ENCODE measurements at regions not wholly inside any gene's neighbourhood (a gene's known extent, or its start where the extent isn't known, plus 50 kb on each side); places are given as distances from the start of the nearest gene placed in this dataset.

DNA sequence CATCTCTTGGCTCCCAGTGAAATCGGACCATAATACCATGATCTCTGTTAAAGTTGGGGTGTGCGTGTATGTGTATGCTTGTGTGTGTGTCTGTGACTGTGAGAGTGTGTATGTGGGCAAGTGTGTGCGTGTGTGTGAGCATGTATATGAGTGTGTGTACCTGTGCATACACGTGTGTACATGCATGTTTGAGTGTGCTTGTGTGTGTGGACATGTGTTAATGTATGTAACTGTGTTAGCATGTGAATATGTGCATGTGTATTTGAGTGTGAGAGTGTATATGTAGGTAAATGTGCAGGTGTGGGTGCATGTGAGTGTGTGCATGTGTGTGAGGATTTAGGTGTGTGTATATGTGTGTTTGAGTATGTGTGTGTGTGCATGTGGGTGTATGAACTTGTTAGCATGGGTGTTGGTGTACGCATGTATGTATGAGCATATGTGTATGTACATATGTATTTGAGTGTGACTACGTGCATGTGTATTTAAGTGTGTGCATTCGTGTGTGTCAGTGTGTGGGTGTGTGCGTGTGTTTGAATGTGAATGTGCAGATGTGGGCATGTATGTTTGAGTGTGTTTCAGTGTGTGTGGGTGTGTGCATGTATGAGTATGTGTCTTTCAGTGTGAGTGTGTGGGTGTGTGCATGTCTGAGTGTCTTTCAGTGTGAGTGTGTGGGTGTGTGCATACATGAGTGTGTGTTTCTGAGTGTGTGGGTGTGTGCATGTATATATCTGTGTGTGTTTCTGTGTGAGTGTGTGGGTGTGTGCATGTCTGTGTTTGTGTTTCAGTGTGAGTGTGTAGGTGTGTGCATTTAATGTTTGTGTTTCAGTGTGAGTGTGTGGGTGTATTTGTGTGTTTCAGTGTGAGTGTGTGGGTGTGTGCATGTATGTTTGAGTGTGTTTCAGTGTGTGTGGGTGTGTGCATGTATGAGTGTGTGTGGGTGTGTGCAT, 183.2 kb downstream of the SOX9 start:
- no peak for DNase-seq

DNA sequence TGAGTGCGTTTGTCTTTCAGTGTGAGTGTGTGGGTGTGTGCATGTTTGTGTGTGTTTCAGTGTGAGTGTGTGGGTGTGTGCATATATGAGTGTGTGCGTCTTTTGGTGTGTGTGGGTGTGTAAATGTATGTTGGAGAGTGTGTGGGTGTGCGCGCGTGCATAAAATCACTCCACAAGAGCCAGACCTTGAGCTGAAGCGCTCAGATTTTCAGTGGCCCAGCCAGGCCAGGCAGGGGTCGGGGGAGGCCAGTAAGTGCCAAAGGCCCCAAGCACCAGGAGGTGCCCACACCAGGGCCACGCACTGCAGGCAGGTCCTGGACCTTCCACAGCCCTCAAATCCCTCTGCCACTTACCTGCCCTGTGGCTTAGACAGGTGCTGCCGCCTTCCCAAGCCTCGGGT, 184.0 kb downstream of the SOX9 start:
- DNase-seq: no peak

DNA sequence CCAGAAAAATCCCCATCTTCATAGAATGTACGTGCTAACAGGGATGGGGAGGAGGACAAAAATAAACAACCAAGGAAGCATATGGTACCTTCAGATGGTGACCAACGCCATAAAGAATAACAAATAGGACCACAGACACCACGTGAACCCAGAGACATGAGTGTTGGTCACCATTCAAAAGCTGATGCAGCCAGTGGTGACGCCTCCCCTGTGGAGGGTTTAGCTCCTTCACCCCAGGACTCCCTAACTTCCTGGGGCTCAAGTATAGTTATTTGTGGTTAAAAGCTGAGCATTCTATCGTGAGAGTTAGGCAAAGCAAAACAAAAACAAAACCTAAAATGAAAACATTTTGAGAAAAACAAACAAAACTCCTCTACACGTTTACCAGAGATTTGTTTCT, 184.7 kb downstream of the SOX9 start:
- DNase-seq: no peak

DNA sequence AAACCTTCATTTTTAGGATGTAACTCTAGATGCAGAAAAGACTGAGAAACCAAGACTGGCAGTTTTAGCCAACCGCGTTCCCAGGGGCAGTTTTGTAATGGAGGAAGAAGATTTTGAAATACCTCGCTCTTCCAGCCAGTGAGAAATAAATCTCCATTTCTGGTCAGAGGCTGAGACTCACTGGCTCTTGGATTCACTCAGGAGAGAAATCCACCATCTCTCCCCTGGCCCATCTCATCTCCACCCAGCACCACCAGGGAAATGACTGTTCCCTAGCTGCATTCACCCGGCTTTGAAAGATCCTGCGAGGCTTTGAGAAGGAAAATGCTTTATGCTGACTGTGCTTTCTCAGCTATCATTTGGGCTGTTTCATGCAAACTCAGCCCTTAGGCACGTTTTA, 185.2 kb downstream of the SOX9 start:
- no peak for DNase-seq

DNA sequence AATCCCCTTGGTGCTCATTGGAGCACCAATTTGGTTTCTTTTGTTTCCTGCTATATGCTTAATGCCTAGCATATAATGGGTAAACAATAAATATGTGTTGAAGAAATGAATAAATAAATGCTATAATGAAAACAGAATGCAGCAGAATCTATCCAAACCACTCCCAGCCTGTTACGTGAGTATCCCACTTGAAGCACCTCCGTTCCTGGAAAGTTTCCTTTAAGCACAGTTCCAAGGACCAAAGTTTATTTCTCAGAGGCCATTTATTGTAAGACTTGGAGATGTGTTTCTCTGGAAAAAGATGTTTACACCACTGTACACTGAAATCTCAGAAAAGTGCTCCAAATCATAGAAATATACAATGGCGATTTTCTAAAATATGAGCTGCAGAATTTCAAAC, 187.0 kb downstream of the SOX9 start:
- no peak for DNase-seq

DNA sequence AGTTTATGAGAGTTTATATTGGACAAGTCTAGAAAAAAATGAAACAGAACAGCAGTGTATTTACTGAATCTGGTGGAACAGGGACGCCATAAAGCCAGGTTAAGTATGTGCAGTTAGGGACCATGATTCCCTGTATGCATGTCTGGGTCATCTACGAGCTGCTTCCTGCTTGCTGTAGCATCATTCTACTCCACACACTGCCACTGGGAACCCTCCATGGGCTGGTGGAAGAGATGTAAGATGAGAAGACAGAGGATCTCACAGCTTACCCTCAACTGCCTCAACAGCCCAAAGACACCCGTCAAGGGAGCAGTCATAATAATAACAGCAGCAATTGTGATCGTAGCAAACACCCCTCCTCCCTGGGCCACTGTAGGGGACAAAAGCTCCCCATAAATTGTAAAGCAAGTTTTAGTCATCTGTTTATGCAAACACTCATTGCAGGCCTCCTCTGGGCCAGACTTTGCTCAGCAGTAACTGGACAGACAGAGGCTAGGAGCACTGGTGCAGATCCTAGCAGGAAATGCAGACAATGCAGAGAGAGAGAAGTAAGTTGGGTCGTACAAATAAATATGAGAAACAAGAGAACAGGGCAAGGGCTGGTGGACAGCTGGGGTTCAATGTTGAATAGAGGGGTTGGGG, 188.0 kb downstream of the SOX9 start:
- no peak for DNase-seq

DNA sequence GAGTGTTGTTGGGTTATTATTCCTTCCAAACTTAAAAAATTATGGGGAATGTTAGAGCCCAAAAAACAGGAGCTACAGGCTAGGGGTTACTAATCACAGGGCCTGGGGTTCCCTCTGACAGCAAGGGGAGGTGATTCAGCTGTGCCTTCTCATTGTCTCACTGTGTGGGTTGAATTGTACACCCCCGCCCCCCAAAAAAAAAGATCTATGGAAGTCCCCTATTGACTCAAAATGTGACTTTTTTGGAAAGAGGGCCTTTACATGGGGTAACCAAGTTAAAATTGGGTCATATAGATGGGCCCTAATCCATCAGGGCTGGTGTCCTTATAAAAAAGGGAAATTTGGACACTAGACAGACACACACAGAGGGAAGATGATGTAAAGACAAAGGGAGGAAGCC, 190.2 kb downstream of the SOX9 start:
- DNase-seq: no peak

DNA sequence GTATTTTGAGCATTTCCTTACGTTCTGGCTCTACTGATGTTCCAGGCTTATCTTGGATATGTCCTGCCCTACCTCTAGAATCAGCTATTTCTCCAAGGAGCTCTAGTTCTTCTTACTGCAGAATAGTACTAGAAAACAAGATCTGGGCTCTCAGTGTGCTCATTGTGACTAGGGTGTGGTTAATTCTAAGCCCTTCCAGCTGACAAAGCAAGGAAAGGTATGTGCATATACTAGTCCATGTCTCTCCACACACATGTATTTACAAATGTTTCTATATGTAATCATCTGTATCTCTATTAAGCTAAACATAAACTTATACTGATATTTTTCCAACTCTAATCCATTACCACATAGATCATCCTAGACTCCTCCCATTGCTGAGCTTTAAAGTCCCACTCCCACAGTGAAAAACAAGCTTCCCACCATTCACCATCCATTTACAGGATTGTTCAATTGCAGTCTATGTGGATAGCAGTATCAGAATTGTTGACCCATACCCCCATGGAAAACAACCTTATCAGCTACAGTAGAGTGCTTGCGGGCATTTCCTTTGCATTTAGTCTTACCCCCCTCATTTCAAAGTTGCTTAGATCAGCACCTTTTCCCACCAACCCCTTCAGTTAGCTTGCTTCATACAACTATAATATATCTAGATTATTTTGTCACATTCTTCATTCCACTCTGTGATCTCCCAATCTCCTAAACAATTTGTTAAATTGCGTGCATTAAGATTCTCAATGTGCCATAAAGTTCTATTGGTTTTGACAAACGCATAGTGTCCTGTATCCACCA, 194.5 kb downstream of the SOX9 start:
- DNase-seq: no peak

DNA sequence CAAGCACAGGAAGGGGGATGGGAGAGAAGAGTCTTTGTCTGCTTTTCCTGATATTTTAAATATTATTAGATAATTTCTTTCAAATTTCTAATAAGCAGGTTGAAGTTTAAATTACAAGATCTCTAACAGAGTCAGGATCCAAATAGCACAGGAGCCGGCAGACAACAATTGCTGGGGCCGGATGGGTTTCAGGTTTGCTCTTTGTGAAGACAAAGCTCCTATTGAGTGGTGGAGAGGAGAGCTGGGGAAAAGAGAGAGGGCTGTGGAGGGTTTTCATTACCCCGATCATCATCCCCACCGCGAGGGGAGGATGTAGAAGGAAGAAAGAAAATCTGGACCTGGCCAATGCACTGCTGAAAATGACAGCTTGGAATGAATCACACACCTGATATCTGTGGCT, 197.3 kb downstream of the SOX9 start:
- DNase-seq: no peak

DNA sequence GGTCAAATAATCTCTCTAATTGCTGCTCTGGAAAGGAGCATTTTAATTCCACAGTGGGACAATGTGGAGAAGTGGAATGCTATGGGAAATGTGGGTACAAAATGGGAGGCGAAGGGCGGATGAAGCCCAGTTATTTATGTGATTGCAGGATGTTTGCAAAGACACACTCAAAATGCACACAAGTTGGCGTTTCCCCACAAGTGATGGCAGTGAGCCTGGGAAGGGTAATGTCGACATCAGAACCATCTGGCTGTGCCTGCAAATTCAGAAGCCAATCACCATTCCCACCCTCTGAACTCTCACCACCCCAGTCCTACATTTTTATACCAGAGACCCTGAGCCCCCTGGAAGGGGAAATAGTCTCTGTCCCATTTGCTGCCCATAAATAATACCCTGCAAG, 201.1 kb downstream of the SOX9 start:
- DNase-seq: no peak

DNA sequence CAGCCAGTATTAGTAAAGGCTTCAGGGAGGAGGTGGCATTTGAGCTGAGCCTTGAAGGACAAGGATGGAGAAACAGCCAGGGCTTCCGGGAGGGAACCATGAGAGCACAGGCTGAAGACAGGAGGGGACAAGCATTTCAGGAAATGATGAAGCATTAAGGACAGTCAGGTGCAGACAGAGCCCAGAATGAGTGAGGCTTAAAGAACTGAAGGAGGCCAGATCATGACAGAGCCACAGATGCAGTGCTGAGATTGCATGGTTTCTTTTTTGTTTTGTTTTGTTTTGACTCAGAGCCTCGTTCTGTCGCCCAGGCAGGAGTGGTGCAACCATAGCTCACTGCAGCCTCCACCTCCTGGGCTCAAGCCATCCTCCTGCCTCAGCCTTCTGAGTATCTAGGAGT, 211.5 kb downstream of the SOX9 start:
- DNase-seq: no peak

DNA sequence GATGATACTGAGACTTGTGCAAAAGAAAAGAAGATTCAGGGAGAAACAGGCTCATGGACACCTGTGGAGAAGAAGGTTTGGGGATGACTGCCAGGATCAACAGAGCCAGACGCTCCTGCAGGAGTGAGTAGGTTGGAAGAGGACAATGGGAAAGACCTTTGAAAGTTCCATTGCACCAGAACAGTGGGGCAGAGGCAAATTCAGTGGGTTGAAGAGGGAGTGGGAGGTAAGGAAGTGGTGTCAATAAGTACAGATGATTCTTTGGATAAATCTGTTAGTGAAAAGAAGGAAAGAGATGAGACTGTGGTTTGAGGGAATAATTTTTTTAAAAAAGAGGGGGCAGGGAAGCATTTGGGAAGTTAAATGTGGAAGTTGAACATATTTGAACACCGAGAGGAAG, 212.8 kb downstream of the SOX9 start:
- no peak for DNase-seq

DNA sequence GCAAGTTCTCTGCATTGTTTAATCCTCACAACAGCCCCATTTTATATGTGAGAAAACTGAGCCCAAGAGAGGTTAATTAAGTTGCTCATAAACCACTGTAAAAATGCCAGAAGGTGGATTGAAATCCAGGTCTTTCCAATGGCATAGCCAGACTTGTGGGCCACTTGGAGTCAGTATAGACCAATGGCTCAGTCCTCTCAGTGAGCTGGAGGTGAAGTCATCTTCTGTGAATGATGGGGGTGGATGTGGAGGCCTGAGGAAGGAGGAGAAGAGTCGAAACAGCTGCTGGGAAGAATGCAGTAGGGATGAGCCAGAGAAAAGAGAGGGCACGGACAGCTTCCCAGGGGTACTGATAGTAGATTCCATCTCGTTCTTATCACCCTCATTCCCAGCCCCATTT, 213.4 kb downstream of the SOX9 start:
- no peak for DNase-seq

DNA sequence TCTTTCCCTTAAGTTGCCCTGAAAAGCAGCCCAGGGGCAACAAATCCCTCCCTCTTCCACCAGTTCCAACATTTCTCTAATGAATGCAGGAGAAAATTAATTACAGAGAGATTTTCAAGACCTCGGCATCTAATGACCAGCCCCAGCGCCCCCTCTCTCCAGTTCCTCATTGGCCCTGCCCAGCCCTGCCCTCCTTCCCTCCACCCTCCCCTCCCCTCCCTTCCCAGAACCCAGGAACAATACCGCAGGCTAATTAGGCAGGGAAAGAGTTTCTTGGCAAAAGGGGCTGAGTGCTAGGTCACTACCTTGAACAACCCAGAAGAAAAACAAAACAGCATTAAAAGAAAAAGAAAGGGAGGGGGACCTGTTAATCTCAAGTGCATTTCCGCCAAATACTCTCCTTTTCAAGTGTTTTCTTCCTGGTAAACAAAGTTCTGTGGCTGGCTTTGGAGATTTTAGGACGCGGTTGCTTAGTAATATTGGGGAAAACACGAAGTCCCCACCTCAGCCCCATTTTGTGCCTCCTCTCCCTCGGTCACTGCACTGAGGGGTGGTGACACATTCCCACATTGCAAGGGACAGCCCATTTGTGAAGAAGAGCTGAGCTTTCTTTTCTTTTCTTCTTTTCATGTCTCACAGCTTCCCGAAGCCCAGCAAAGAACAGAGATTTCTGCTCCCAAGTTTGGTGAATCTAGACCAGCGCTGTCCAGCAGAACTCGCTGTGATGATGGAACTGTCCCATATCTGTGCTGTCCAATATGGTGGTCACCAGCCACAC, 215.4 kb downstream of the SOX9 start:
- DNase-seq: peak; percentile 23

DNA sequence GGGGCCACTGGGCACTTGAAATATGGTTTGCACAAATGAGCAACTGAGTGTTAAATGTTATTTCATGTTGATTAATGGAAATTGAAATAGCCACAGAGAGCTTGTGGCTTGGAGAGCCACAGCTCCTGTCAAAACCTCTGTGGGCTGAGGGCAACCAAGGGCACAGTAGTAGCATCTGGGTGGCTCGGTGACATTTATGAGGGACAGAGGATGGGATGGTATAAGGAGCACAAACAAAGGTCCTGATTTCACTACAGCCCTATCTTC, 215.9 kb downstream of the SOX9 start:
- DNase-seq: no peak

DNA sequence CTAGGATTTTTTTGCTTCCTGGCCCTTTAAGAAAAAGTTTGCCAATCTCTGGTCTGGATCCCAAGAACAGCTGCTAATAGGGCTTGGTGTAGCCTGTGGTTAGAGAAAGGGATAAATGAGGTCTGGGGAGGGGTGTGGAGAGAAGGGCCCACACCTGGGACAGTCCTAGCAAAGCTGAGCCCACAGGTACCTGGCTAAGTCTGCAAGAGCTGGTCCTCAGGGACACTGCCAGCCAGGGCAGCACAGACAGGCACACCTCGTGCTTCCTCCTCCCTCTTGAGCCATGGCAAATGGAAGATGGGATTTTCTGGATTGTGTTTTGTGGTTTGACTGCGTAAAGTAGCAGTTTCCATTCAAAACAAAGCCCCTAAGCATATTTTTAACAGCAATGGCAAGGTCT, 217.5 kb downstream of the SOX9 start:
- no peak for DNase-seq

DNA sequence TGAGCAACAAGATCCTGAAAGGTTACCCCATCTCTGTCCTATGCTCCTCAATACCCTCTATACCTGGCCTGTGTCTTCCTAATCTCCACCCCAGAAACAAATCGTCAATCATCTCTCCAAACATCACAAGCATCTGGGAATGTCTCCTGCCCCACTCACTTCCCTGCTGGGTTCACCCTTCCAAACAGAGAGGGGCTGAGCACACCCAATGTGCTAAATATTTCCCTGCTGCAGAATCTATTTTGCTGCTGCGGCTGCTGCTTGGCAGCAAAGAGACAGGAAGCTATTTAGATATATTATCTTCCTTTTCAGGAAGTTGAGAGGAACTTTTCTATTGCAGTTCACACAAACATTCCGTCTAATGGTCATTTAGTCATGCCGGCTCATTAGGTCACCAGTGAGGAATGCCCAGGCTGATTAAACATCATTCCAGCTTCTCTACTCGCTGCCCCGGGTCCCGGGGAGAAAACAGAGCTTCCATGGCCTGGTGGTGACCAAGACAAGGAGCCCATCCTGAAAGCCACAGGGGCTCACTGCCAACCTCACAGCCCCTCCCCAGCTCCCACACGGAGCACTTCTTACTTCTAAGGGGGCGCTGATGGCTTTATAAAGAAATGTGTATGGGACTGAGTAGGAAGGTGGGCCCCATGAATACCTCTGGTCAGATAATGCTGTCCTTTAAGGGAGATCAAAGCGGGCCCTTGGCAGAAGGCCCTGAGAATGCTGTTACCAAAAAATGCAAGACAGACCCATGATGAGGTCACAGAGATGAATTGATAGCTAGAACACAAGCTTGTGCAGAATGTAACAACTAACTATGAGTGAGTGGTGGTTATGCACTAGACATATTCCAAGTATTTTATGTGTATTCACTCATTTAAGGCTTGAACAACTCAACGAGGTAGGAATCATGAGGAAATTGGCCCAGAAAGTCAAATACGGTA, 218.3 kb downstream of the SOX9 start:
- no peak for DNase-seq

DNA sequence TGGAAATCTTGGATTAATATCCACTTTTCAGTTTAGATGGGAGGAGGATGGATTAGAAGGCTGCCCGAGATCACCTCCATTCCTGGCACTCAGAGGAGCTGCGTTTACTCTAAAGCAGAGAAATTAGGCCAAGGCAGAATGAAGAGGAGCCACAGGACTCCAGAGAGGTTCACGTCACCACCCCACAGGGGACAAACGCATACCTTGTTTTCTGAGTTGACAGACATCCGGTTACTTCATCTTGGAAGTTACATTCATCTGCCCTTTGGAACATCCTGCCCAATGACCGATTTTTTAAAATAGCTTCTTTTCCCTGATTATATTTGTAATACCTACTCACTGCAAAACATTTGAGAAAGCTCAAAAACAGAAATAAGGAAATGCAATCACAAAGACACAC, 220.0 kb downstream of the SOX9 start:
- no peak for DNase-seq

DNA sequence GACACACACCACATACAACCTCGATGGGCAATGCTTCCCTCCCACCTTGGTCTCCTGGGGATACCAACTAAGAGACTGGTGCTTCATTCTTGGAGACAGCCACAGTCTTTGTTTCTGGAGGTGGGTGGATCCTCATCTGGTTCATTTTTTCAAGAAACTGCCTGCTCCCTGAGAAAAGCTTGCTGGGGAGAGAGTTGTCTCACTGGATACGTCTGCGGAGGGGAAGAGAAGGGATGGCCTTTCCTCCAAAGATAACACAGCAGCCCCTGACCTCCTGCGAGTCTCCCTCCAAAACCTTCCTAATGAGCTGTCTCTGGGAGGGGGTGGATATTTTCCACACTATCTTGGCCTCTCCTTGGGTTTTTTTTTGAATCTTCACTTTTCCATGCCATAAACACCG, 221.2 kb downstream of the SOX9 start:
- DNase-seq: no peak

DNA sequence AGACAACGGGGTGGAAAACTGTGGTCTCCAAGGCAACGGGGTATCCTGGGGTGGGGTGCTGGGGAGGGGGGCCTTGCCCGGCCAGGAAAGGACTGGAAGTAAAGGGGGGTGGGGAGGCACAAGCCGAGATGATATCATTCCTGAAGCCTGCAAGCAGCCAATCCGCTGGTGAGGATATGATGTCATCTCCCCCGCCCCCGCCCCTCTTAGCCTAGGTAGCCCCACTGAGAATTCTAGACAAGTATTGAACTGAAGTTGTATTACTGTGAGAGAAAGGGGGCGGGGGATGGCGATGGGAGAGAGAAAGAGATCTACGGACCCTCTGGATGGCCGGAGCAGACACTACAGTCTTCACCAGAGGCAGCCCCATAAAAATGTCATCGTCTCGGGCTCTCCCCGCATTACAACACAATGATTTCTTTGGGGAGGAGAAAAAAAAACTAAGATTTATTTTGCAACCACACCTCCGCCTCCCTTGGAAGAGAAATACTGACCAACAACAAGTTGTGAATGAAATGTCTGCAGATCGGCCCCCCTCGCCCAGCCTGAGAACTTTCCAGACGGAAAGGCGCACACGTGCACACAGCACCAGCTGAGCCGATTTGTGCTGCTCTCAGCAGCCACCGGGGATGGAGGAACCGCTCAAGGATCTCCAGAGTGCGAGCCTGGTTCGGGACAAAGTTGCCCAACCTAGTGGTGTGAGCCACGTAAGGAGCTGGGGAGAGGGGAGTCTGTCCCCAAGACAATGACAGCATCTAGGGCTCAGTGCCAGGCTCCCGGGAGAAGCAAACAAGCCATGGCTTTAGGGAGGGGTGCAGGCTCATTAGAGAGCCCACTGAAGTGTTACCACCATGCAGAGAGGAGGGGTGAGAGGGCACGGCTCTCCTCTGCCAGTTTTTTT, 222.1 kb downstream of the SOX9 start:
- no peak for DNase-seq

DNA sequence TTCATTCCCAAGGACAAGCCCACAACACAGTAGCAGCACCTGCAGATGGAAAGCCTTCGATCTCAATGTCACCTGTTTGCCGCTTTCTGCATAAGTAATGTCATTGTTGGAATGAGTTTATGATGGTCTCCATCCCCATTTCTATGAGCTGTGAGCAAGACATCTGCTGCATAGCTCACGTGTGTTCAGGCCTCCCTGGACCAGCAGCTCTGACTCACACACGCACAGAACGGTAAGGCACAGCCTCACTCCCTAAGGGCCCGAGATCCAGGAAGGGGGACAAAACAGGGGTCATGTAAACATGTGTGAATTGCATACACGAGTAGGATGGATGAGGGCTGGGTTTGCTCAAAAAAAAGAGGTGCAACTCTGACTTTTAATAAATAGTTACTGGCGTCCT, 223.1 kb downstream of the SOX9 start:
- DNase-seq: no peak

Data from NCI-H2029 treated with DMSO at 0.1 percent for 48 hours (cell line).